Smooth muscle cell (in vitro differentiated cells): ENCODE measurements at regions not wholly inside any gene's neighbourhood (a gene's known extent, or its start where the extent isn't known, plus 50 kb on each side); places are given as distances from the start of the nearest gene placed in this dataset.

Source experiments
- DNase-seq: peaks from one replicate; lab custom pipeline; 2025; ENCODE audit not compliant: unreplicated experiment; lab: John Stamatoyannopoulos, UW
- H2AFZ ChIP-seq: fragments of 200-600 bp; sonication (generic); 2 replicates; pipeline ENCODE4 v1.6.0; 2016; ENCODE audit warnings: antibody characterized with exemption, low read depth, mild to moderate bottlenecking
- H3F3A ChIP-seq: fragments of 200-600 bp; sonication (generic); 2 replicates; pipeline ENCODE4 v1.6.0; 2017; ENCODE audit warnings: antibody characterized with exemption, low read depth
- H3K27ac ChIP-seq: fragments of 200-600 bp; sonication (generic); 2 replicates; pipeline ENCODE4 v1.5.1; 2016; ENCODE audit warnings: low read depth, mild to moderate bottlenecking
- H3K27me3 ChIP-seq: fragments of 200-600 bp; sonication (generic); 2 replicates; pipeline ENCODE4 v1.6.1; 2016; ENCODE audit warnings: low read depth, mild to moderate bottlenecking
- H3K36me3 ChIP-seq: fragments of 200-600 bp; sonication (generic); 2 replicates; pipeline ENCODE4 v1.5.1; 2016; ENCODE audit warnings: low read depth
- H3K4me1 ChIP-seq: fragments of 200-600 bp; sonication (generic); 2 replicates; pipeline ENCODE4 v1.5.1; 2016; ENCODE audit warnings: low read depth
- H3K4me2 ChIP-seq: fragments of 200-600 bp; sonication (generic); 2 replicates; pipeline ENCODE4 v1.6.0; 2016; ENCODE audit warnings: mild to moderate bottlenecking
- H3K4me3 ChIP-seq: fragments of 200-600 bp; sonication (generic); 2 replicates; pipeline ENCODE4 v1.5.1; 2016; ENCODE audit warnings: mild to moderate bottlenecking
- H3K79me2 ChIP-seq: fragments of 200-600 bp; sonication (generic); 2 replicates; pipeline ENCODE4 v1.6.0; 2016; ENCODE audit warnings: low read depth, mild to moderate bottlenecking
- H3K9ac ChIP-seq: fragments of 200-600 bp; sonication (generic); 2 replicates; pipeline ENCODE4 v1.6.0; 2016; ENCODE audit warnings: low read depth
- H3K9me3 ChIP-seq: fragments of 200-600 bp; sonication (generic); replicated peaks from 2 replicates; pipeline ENCODE4 v1.5.1; 2016; ENCODE audit warnings: low read depth
- H4K20me1 ChIP-seq: fragments of 200-600 bp; sonication (generic); 2 replicates; pipeline ENCODE4 v1.6.0; 2016; ENCODE audit warnings: low read depth
- WGBS: methylation state at CpG from one replicate; pipeline ENCODE4 v1.1.7; 2016; ENCODE audit warnings: low lambda C conversion rate; 5-methylcytosine and 5-hydroxymethylcytosine counted together
- TF ChIP-seq, protein P1 (sequence below): fragments of 200-600 bp; sonication (generic); IDR thresholded peaks from 2 replicates; pipeline ENCODE4 v1.5.1; 2017; ENCODE audit warnings: borderline replicate concordance, mild to moderate bottlenecking, antibody characterized with exemption; ENCODE audit not compliant: insufficient read depth, poor library complexity, severe bottlenecking

DNA sequence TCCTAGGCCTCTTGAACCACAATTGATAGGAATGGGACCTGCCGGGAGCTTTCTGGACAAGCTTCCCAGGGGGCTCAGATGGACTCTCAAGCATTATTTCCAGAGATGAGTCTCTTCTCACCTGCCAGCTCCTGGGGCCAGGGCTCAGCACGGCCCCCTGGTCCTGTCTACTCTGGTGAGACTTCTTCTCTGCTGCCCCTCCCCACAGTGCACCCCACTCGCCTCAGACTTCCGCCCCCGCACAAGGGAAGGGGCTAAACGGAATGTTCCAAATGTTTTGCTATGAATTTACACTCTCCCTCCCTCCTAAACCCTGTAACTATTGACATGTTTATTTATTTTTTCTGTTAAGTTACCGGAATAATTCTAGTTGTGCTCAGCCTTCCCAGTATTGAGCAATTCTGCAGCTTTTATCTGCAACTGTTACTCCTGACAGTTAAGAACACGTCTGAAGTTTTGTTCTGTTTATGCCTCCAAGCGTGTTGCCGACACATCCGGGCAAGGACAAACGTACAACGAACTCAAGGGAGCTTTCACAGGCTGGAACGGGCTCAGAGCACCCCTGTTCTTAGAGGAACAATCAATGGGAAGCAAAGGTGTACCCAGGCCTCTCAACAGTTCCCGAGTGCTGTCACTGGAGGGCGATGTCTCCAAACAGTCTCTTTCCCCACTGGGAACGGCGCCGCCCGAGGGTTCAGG, 55.2 kb downstream of the FHIP2A start:
- TF ChIP-seq, protein P1, sequence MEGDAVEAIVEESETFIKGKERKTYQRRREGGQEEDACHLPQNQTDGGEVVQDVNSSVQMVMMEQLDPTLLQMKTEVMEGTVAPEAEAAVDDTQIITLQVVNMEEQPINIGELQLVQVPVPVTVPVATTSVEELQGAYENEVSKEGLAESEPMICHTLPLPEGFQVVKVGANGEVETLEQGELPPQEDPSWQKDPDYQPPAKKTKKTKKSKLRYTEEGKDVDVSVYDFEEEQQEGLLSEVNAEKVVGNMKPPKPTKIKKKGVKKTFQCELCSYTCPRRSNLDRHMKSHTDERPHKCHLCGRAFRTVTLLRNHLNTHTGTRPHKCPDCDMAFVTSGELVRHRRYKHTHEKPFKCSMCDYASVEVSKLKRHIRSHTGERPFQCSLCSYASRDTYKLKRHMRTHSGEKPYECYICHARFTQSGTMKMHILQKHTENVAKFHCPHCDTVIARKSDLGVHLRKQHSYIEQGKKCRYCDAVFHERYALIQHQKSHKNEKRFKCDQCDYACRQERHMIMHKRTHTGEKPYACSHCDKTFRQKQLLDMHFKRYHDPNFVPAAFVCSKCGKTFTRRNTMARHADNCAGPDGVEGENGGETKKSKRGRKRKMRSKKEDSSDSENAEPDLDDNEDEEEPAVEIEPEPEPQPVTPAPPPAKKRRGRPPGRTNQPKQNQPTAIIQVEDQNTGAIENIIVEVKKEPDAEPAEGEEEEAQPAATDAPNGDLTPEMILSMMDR, result peak; percentile 70
- H3K36me3 ChIP-seq, result no peaks in the 10 kb centered on the region
- no peak overlapping the region for H3K9ac ChIP-seq
- H3K27ac ChIP-seq, result no peak overlapping the region
- 34% methylated on average over 20 of the region's 20 CpGs for whole genome bisulfite sequencing
- peak overlapping the region; percentile 73 for H3K4me2 ChIP-seq
- DNase-seq, result no peak
- no peak overlapping the region for H2AFZ ChIP-seq
- H4K20me1 ChIP-seq, result no peaks in the 10 kb centered on the region
- H3K79me2 ChIP-seq, result no peaks in the 10 kb centered on the region
- H3K9me3 ChIP-seq, result no peaks in the 10 kb centered on the region
- H3K27me3 ChIP-seq, result no peaks in the 10 kb centered on the region
- peaks cover 20% of the 10 kb centered on the region for H3K4me1 ChIP-seq
- H3F3A ChIP-seq, result no peaks in the 10 kb centered on the region
- H3K4me3 ChIP-seq, result no peak overlapping the region

DNA sequence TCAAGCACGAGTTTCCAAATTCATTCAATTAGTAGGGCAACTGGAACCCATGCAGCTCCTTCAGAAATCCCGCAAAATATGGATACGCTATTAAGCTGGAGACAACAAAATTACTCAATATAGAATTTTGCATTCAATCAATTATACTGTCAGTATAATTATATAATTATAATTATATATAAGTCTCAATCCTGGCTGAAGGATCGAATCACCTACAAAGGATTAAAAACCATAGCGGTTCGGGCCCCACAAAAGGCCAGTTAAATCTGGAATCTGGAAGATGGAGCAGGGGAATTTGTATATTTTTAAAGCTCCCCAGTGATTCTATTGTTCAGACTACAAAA, 55.7 kb downstream of the FHIP2A start:
- Histone ChIP-seq H3F3A (no peaks in the 10 kb centered on the region), H3K4me2 (peak overlapping the region; percentile 73), H3K9me3 (no peaks in the 10 kb centered on the region), H3K27me3 (no peaks in the 10 kb centered on the region), H3K79me2 (no peaks in the 10 kb centered on the region), H2AFZ (no peak overlapping the region), H3K36me3 (no peaks in the 10 kb centered on the region), H3K27ac (no peak overlapping the region), H3K9ac (no peak overlapping the region), H4K20me1 (no peaks in the 10 kb centered on the region), H3K4me1 (peaks cover 23% of the 10 kb centered on the region), H3K4me3 (no peak overlapping the region)
- DNase-seq, result no peak
- TF ChIP-seq, protein P1, result no peak
- WGBS, result 48% methylated on average over 6 of the region's 6 CpGs

DNA sequence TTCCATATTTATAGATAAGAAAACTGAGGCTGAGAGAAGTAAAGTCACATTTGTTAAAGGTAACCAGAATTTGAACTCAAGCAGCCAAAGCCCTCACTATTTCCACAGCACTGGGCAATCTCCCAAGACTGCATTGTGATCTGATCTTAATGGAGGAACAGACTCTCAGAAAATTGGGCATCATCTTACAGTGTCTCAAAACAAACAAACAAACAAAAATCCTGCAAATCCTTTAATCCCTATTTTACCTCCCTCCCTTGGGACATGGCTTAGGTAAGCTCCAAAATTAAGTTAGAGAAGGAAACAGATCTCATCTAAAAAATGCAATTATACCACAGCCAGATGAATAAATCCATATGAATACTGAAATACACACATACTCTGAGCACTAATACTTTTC, 57.5 kb downstream of the FHIP2A start:
- DNase-seq, result no peak
- Histone ChIP-seq H3K79me2 (no peaks in the 10 kb centered on the region), H3K9ac (no peak overlapping the region), H3K4me2 (peak overlapping the region; percentile 68), H3F3A (no peaks in the 10 kb centered on the region), H3K27me3 (no peaks in the 10 kb centered on the region), H2AFZ (peak overlapping the region; percentile 68), H3K9me3 (no peaks in the 10 kb centered on the region), H3K4me1 (peaks cover 23% of the 10 kb centered on the region), H3K27ac (no peak overlapping the region), H4K20me1 (no peaks in the 10 kb centered on the region), H3K4me3 (no peak overlapping the region), H3K36me3 (no peaks in the 10 kb centered on the region)
- TF ChIP-seq, protein P1, result no peak

DNA sequence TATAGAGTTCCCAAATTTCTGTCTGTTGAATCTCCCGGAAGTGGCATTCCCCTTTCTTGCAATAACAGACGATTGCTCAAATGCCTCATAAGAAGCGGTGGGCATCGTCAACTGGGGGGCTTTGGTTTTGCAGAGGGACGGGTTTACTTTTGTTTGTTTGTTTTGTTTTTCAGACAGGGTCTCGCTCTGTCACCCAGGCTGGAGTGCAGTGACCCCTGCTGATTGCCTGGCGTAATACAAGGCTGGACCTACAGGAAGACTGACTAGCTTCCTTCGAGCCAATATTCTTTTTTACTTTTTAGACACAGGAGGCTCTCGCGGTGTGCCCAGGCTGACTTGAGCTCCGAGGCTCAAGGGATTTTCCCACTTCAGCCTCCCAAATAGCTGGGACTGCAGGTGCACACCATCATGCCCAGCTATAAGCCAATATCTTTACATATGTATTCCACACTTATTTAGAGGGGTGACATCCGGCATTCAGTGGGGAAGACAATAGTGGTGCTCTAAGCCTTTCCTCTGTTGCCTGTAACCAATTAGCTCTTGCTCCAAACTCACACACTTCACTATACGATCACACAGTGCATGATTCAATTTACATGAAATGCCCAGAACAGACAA, 58.1 kb downstream of the FHIP2A start:
- WGBS, result 42% methylated on average over 13 of the region's 13 CpGs
- TF ChIP-seq, protein P1, result peak; percentile 58
- Histone ChIP-seq H3K4me1 (peaks cover 23% of the 10 kb centered on the region), H3K27ac (no peak overlapping the region), H2AFZ (peak overlapping the region; percentile 68), H3F3A (no peaks in the 10 kb centered on the region), H3K4me3 (no peak overlapping the region), H3K4me2 (peak overlapping the region; percentile 68), H4K20me1 (no peaks in the 10 kb centered on the region), H3K36me3 (no peaks in the 10 kb centered on the region), H3K27me3 (no peaks in the 10 kb centered on the region), H3K79me2 (no peaks in the 10 kb centered on the region), H3K9ac (no peak overlapping the region), H3K9me3 (no peaks in the 10 kb centered on the region)
- DNase-seq, result no peak
